HepG2 (cell line): ENCODE measurements at regions not wholly inside any gene's neighbourhood (a gene's known extent, or its start where the extent isn't known, plus 50 kb on each side); places are given as distances from the start of the nearest gene placed in this dataset.

Source experiments
- ATAC-seq: fragments of 200-7000 bp; cut with Tn5 transposase; 3 replicates; pipeline ENCODE4 v1.9.1; 2020; ENCODE audit warnings: mild to moderate bottlenecking, moderate library complexity
- BruUV-seq: library from RNA; stranded (reverse); fragments of 400-500 nt; replicated peaks from 2 replicates; lab custom pipeline; 2021; lab: Mats Ljungman, UMichigan
- CTCF ChIA-PET: fragments of 300-600 bp; formaldehyde crosslinking; extraction: SDS; loops from one replicate; lab custom pipeline; 2021; ENCODE audit warnings: low total read pairs, inconsistent platforms, low intra/inter-chr PET ratio; lab: Yijun Ruan, JAX
- POLR2A ChIA-PET: fragments of 350-600 bp; sonication (Branson Sonifier 250); formaldehyde crosslinking; loops from one replicate; lab custom pipeline; 2020; ENCODE audit warnings: antibody characterized with exemption, inconsistent platforms; lab: Yijun Ruan, JAX
- DNase-seq: peaks from one replicate; pipeline ENCODE4 v3.0.0-alpha.2; 2015; ENCODE audit warnings: low spot score
- FAIRE-seq: peaks from 3 replicates; lab custom pipeline; 2011; peaks lifted over from hg19 to GRCh38; lab: Jason Lieb, UNC
- H2AFZ ChIP-seq: one replicate; pipeline ENCODE4 v1.6.1; 2011; ENCODE audit warnings: low read length, inconsistent platforms
- H3K27ac ChIP-seq: fragments of 300-600 bp; 3 replicates; pipeline ENCODE4 v1.8.0; 2011; ENCODE audit warnings: mixed run types, mild to moderate bottlenecking, mixed read lengths, low read length, inconsistent platforms; ENCODE audit not compliant: insufficient read depth; ENCODE audit errors: extremely low read length
- H3K27me3 ChIP-seq, 2 experiments: fragments of 200-600 bp in 1 of 2; 2 replicates in 1 of 2; 3 replicates in 1 of 2; pipeline versions ENCODE4 v1.6.0 to v1.8.0; 2011; ENCODE audit warnings: low read length in 2 of 2, mild to moderate bottlenecking in 2 of 2, moderate library complexity in 2 of 2, inconsistent platforms in 1 of 2; ENCODE audit not compliant: insufficient read depth in 2 of 2, control insufficient read depth in 1 of 2
- H3K36me3 ChIP-seq, 2 experiments: fragments of 200-600 bp in 1 of 2; replicated peaks in 1 of 2; 2 replicates in 1 of 2; 3 replicates in 1 of 2; pipeline versions ENCODE4 v1.5.1 to v1.8.0; 2011; ENCODE audit warnings: low read length in 2 of 2, inconsistent platforms in 1 of 2; ENCODE audit not compliant: insufficient read depth in 2 of 2, control insufficient read depth in 1 of 2
- H3K4me1 ChIP-seq: 2 replicates; pipeline ENCODE4 v1.5.1; 2012; ENCODE audit warnings: low read length, inconsistent platforms; ENCODE audit not compliant: insufficient read depth
- H3K4me2 ChIP-seq: 2 replicates; pipeline ENCODE4 v1.6.0; 2011; ENCODE audit warnings: low read depth, low read length, inconsistent platforms
- H3K4me3 ChIP-seq, 3 experiments: fragments of 200-600 bp in 1 of 3; sonication (generic), shearing (Covaris generic) in 1 of 3; replicated peaks in 1 of 3; 2 replicates each; pipeline ENCODE4 v1.5.1; 2011 to 2016; ENCODE audit warnings: low read length in 3 of 3, inconsistent platforms in 2 of 3, low read depth in 2 of 3, mild to moderate bottlenecking in 2 of 3, control low read depth in 1 of 3, mixed read lengths in 1 of 3; ENCODE audit not compliant: insufficient read depth in 1 of 3
- H3K79me2 ChIP-seq: one replicate; pipeline ENCODE4 v1.6.1; 2011; ENCODE audit warnings: low read length, inconsistent platforms; ENCODE audit not compliant: insufficient read depth
- H3K9ac ChIP-seq: 2 replicates; pipeline ENCODE4 v1.6.0; 2011; ENCODE audit warnings: mild to moderate bottlenecking, low read depth, low read length, inconsistent platforms; ENCODE audit not compliant: insufficient read depth
- H3K9me3 ChIP-seq: 2 replicates; pipeline ENCODE4 v1.5.1; 2012; ENCODE audit warnings: mild to moderate bottlenecking, low read length
- H4K20me1 ChIP-seq: 2 replicates; pipeline ENCODE4 v1.6.0; 2011; ENCODE audit warnings: inconsistent platforms, mild to moderate bottlenecking, low read length, moderate library complexity; ENCODE audit not compliant: insufficient read depth
- HCFC1 ChIP-seq: fragments of 150-350 bp; IDR thresholded peaks from 2 replicates; pipeline ENCODE4 v1.6.1; 2014; ENCODE audit warnings: low read depth, low read length
- MED13 ChIP-seq: sonication (generic); formaldehyde crosslinking; IDR thresholded peaks from 2 replicates; pipeline ENCODE4 v1.5.0; 2020; ENCODE audit warnings: missing genetic modification reagents
- RFX1 ChIP-seq: fragments of 450-650 bp; IDR thresholded peaks from 2 replicates; pipeline ENCODE4 v1.6.1; 2017
- TRIM24 ChIP-seq: sonication (generic); formaldehyde crosslinking; IDR thresholded peaks from 2 replicates; pipeline ENCODE4 v1.8.0; 2022; ENCODE audit warnings: mild to moderate bottlenecking, missing genetic modification reagents
- ZNF552 ChIP-seq: sonication (generic); formaldehyde crosslinking; IDR thresholded peaks from 2 replicates; pipeline ENCODE4 v1.9.0; 2022; ENCODE audit warnings: missing genetic modification reagents, mild to moderate bottlenecking, borderline replicate concordance
- ZNF83 ChIP-seq: sonication (generic); formaldehyde crosslinking; IDR thresholded peaks from 2 replicates; pipeline ENCODE4 v1.4.0; 2020; ENCODE audit warnings: missing genetic modification reagents, mild to moderate bottlenecking, borderline replicate concordance
- WGBS: methylation state at CpG from one replicate; pipeline ENCODE4 v1.1.6; 2017; ENCODE audit warnings: low lambda C conversion rate; 5-methylcytosine and 5-hydroxymethylcytosine counted together
- in situ Hi-C: cut with HindIII; loops from 2 replicates; pipeline ENCODE4 v1.10.0; 2017; ENCODE audit warnings: low pct_unique_long_range_greater_than_20kb; ENCODE audit not compliant: extremely low pct_ligation_motif_present
- intact Hi-C: fragments of 100-400 bp; cut with micrococcal nuclease; formaldehyde crosslinking; loops from one replicate; pipeline ENCODE4 v1.10.0; 2022; ENCODE audit not compliant: unreplicated experiment
- TF ChIP-seq, protein P1 (sequence below): sonication (generic); formaldehyde crosslinking; IDR thresholded peaks from 2 replicates; pipeline ENCODE4 v1.5.0; 2020; ENCODE audit warnings: mild to moderate bottlenecking, missing genetic modification reagents
- TF ChIP-seq, protein P2 (sequence below): IDR thresholded peaks from 2 replicates; pipeline ENCODE4 v1.6.1; 2016; ENCODE audit warnings: control low read depth
- TF ChIP-seq, protein P3 (sequence below): sonication (generic); formaldehyde crosslinking; IDR thresholded peaks from 2 replicates; pipeline ENCODE4 v1.9.0; 2021; ENCODE audit warnings: missing genetic modification reagents, mild to moderate bottlenecking, borderline replicate concordance
- TF ChIP-seq, protein P4 (sequence below): sonication (generic); formaldehyde crosslinking; IDR thresholded peaks from 2 replicates; pipeline ENCODE4 v1.5.0; 2020; ENCODE audit warnings: missing genetic modification reagents, mild to moderate bottlenecking, borderline replicate concordance

DNA sequence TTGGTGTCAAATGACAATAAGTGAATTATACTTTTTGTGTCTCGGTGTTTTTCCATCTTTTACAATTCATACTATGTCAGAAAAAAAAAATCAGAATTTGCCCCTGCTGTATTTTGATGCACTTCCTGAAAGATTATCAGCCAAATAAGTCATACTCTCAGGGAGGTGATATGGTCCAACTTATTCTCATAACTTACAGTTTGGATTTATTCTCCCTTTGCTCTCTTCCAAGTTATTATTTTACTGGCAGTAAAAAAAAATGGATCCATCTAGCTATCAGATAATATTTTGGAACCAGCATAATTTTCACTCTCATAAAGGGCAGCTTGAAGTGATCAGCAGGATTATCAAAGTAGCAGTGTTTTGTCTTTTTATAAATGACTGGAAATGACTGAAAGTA is 337.1 kb downstream of the BMPER start:
- intact Hi-C loops: no loop called here
- POLR2A ChIA-PET: no interaction called here
- H2AFZ ChIP-seq: no peak overlapping the region

DNA sequence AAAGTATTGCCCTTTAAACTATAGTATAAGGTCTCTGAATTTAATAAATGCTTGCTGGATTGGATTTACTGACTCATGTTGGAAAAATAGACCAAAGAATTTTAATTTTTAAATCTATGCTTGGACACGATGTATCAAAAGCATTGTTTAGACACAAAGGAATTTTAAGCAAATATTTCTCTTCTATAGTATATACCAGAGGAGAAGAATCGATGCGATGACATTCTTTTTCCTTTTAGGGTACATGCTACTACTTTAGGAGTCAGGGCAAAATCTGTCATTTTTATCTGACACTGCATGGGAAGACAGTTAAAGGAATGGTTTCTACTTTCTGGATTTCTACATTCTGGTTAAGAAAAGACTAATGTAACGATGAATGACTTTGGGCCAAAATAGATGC is 339.9 kb downstream of the BMPER start:
- Histone ChIP-seq H3K27me3 (peaks cover 0 to 9% of the 10 kb centered on the region in 2 experiments; a peak in 2 of 5 replicates), H3K4me3 (no peak overlapping the region), H3K27ac (no peak overlapping the region), H3K36me3 (no peaks in the 10 kb centered on the region), H3K4me1 (no peaks in the 10 kb centered on the region), H2AFZ (no peak overlapping the region), H3K4me2 (no peak overlapping the region), H3K9ac (no peak overlapping the region), H4K20me1 (no peaks in the 10 kb centered on the region), H3K9me3 (no peaks in the 10 kb centered on the region), H3K79me2 (no peaks in the 10 kb centered on the region)
- in situ Hi-C loops: no loop called here
- TF ChIP-seq, protein P1, sequence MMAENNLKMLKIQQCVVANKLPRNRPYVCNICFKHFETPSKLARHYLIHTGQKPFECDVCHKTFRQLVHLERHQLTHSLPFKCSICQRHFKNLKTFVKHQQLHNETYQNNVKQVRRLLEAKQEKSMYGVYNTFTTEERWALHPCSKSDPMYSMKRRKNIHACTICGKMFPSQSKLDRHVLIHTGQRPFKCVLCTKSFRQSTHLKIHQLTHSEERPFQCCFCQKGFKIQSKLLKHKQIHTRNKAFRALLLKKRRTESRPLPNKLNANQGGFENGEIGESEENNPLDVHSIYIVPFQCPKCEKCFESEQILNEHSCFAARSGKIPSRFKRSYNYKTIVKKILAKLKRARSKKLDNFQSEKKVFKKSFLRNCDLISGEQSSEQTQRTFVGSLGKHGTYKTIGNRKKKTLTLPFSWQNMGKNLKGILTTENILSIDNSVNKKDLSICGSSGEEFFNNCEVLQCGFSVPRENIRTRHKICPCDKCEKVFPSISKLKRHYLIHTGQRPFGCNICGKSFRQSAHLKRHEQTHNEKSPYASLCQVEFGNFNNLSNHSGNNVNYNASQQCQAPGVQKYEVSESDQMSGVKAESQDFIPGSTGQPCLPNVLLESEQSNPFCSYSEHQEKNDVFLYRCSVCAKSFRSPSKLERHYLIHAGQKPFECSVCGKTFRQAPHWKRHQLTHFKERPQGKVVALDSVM (CRISPR knock-in tag): no peak
- TF ChIP-seq, protein P2, sequence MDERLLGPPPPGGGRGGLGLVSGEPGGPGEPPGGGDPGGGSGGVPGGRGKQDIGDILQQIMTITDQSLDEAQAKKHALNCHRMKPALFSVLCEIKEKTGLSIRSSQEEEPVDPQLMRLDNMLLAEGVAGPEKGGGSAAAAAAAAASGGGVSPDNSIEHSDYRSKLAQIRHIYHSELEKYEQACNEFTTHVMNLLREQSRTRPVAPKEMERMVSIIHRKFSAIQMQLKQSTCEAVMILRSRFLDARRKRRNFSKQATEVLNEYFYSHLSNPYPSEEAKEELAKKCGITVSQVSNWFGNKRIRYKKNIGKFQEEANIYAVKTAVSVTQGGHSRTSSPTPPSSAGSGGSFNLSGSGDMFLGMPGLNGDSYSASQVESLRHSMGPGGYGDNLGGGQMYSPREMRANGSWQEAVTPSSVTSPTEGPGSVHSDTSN: no peak
- TF ChIP-seq, protein P3, sequence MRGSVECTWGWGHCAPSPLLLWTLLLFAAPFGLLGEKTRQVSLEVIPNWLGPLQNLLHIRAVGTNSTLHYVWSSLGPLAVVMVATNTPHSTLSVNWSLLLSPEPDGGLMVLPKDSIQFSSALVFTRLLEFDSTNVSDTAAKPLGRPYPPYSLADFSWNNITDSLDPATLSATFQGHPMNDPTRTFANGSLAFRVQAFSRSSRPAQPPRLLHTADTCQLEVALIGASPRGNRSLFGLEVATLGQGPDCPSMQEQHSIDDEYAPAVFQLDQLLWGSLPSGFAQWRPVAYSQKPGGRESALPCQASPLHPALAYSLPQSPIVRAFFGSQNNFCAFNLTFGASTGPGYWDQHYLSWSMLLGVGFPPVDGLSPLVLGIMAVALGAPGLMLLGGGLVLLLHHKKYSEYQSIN (CRISPR knock-in tag): no peak
- TF ChIP-seq MED13 (CRISPR knock-in tag) (no peak), ZNF83 (CRISPR knock-in tag) (no peak), ZNF552 (CRISPR knock-in tag) (no peak), RFX1 (no peak)
- TF ChIP-seq, protein P4, sequence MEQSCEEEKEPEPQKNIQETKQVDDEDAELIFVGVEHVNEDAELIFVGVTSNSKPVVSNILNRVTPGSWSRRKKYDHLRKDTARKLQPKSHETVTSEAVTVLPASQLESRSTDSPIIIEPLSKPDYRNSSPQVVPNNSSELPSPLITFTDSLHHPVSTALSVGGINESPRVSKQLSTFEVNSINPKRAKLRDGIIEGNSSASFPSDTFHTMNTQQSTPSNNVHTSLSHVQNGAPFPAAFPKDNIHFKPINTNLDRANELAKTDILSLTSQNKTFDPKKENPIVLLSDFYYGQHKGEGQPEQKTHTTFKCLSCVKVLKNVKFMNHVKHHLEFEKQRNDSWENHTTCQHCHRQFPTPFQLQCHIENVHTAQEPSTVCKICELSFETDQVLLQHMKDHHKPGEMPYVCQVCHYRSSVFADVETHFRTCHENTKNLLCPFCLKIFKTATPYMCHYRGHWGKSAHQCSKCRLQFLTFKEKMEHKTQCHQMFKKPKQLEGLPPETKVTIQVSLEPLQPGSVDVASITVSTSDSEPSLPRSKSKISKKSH: no peak
- FAIRE-seq: no peak
- ChIA-PET CTCF (no interaction called here), POLR2A (no interaction called here)
- intact Hi-C loops: no loop called here
- DNase-seq: no peak
- BruUV-seq: no TSS peak
- no peak for ATAC-seq
- WGBS: 36% methylated on average over 4 of the region's 4 CpGs

More for the DNA sequence above, 337.1 kb downstream of the BMPER start:
- no peaks in the 10 kb centered on the region for H4K20me1 ChIP-seq
- H3K9me3 ChIP-seq: no peaks in the 10 kb centered on the region
- peaks cover 0 to 11% of the 10 kb centered on the region in 2 experiments; a peak in 2 of 5 replicates for H3K27me3 ChIP-seq
- TF ChIP-seq TRIM24 (CRISPR knock-in tag) (no peak), HCFC1 (no peak)
- WGBS: 0% methylated on average over 1 of the region's 1 CpG
- no peaks in the 10 kb centered on the region for H3K36me3 ChIP-seq
- no peaks in the 10 kb centered on the region for H3K79me2 ChIP-seq
- ATAC-seq (no peak), FAIRE-seq (no peak), DNase-seq (no peak)
- in situ Hi-C loops: no loop called here
- H3K4me3 ChIP-seq: no peak overlapping the region
- H3K4me1 ChIP-seq: no peaks in the 10 kb centered on the region
- CTCF ChIA-PET: no interaction called here
- H3K27ac ChIP-seq: no peak overlapping the region
- BruUV-seq: no TSS peak
- H3K4me2 ChIP-seq: no peak overlapping the region
- H3K9ac ChIP-seq: no peak overlapping the region
